GM23248 (cell line): ENCODE measurements at regions not wholly inside any gene's neighbourhood (a gene's known extent, or its start where the extent isn't known, plus 50 kb on each side); places are given as distances from the start of the nearest gene placed in this dataset.

Experiments used
- EZH2 ChIP-seq: fragments of 200-600 bp; sonication (generic); IDR thresholded peaks from 2 replicates; pipeline ENCODE4 v1.6.1; 2018; ENCODE audit warnings: antibody characterized with exemption, mild to moderate bottlenecking; ENCODE audit not compliant: insufficient read depth, poor library complexity, severe bottlenecking
- EZH2phosphoT487 ChIP-seq: fragments of 200-600 bp; sonication (generic); IDR thresholded peaks from 2 replicates; pipeline ENCODE4 v1.6.1; 2018; ENCODE audit warnings: antibody characterized with exemption, moderate library complexity, mild to moderate bottlenecking, low read depth; ENCODE audit not compliant: insufficient read depth

GRCh38 chr3:28868897-28869296, 412.0 kb upstream of the RBMS3 start:
- no peak for TF ChIP-seq EZH2
- TF ChIP-seq EZH2phosphoT487 = no peak
